Liver (tissue), 8 donors: ENCODE measurements at regions not wholly inside any gene's neighbourhood (a gene's known extent, or its start where the extent isn't known, plus 50 kb on each side); places are given as distances from the start of the nearest gene placed in this dataset.

Experiments
- DNase-seq: peaks from one replicate; pipeline ENCODE4 v3.0.0-alpha.2; 2017; ENCODE audit warnings: low spot score
- H3K27ac ChIP-seq, 2 donors: one replicate each; pipeline ENCODE4 v1.7.0; 2013; ENCODE audit warnings: inconsistent platforms in 2 of 2, low read length in 2 of 2, control low read depth in 1 of 2, low read depth in 1 of 2, mild to moderate bottlenecking in 1 of 2
- H3K27me3 ChIP-seq, 4 donors: one replicate each; pipeline versions ENCODE4 v1.6.1 to v1.7.0; 2013; ENCODE audit warnings: low read length in 3 of 4, inconsistent platforms in 1 of 4, mild to moderate bottlenecking in 1 of 4, moderate library complexity in 1 of 4; ENCODE audit not compliant: control insufficient read depth in 4 of 4, insufficient read depth in 4 of 4
- H3K36me3 ChIP-seq, 4 donors: one replicate each; pipeline versions ENCODE4 v1.6.1 to v1.7.0; 2013; ENCODE audit warnings: low read length in 3 of 4, mild to moderate bottlenecking in 3 of 4, low read depth in 1 of 4, moderate library complexity in 1 of 4; ENCODE audit not compliant: control insufficient read depth in 4 of 4, insufficient read depth in 3 of 4
- H3K4me1 ChIP-seq, 4 donors: one replicate each; pipeline versions ENCODE4 v1.6.1 to v1.7.0; 2013; ENCODE audit warnings: low read length in 3 of 4, mild to moderate bottlenecking in 3 of 4, moderate library complexity in 1 of 4; ENCODE audit not compliant: control insufficient read depth in 4 of 4, insufficient read depth in 4 of 4
- H3K4me3 ChIP-seq, 3 donors: one replicate each; pipeline versions ENCODE4 v1.6.1 to v1.7.0; 2013; ENCODE audit warnings: low read length in 3 of 3, control low read depth in 1 of 3, low read depth in 1 of 3, mild to moderate bottlenecking in 1 of 3
- H3K9ac ChIP-seq, 2 donors: one replicate each; pipeline ENCODE4 v1.7.0; 2013; ENCODE audit warnings: low read length in 2 of 2, mild to moderate bottlenecking in 2 of 2, moderate library complexity in 2 of 2, control low read depth in 1 of 2, low read depth in 1 of 2
- H3K9me3 ChIP-seq, 4 donors: one replicate each; pipeline versions ENCODE4 v1.6.1 to v1.7.0; 2013; ENCODE audit warnings: low read length in 3 of 4; ENCODE audit not compliant: control insufficient read depth in 4 of 4
- ATF3 ChIP-seq: IDR thresholded peaks from 2 replicates; pipeline ENCODE4 v1.6.1; 2016; ENCODE audit warnings: antibody characterized with exemption
- CTCF ChIP-seq: fragments of 150-350 bp; IDR thresholded peaks from 2 replicates; pipeline ENCODE4 v1.5.1; 2017; ENCODE audit warnings: improper control_type of control experiment, low read depth, low read length; ENCODE audit not compliant: missing input control
- EGR1 ChIP-seq, 2 donors: IDR thresholded peaks; 2 replicates each; pipeline ENCODE4 v1.6.1; 2016 to 2018; ENCODE audit warnings: antibody characterized with exemption in 2 of 2, low read depth in 2 of 2
- FOXA1 ChIP-seq: IDR thresholded peaks from 2 replicates; pipeline ENCODE4 v1.6.1; 2016; ENCODE audit warnings: antibody characterized with exemption
- FOXA2 ChIP-seq: IDR thresholded peaks from 2 replicates; pipeline ENCODE4 v1.6.1; 2016; ENCODE audit warnings: antibody characterized with exemption
- GABPA ChIP-seq, 2 donors: IDR thresholded peaks in 1 of 2; conservative IDR thresholded peaks in 1 of 2; 2 replicates each; pipeline ENCODE4 v1.6.1; 2016; ENCODE audit warnings: antibody characterized with exemption in 2 of 2, mild to moderate bottlenecking in 1 of 2, moderate library complexity in 1 of 2
- HNF4A ChIP-seq, 2 donors: conservative IDR thresholded peaks; 2 replicates each; pipeline ENCODE4 v1.6.1; 2016; ENCODE audit warnings: antibody characterized with exemption in 2 of 2, mild to moderate bottlenecking in 2 of 2
- HNF4G ChIP-seq: IDR thresholded peaks from 2 replicates; pipeline ENCODE4 v1.6.1; 2016; ENCODE audit warnings: antibody characterized with exemption
- JUND ChIP-seq, 2 donors: IDR thresholded peaks; 2 replicates each; pipeline ENCODE4 v1.6.1; 2016; ENCODE audit warnings: antibody characterized with exemption in 2 of 2
- MAX ChIP-seq: IDR thresholded peaks from 2 replicates; pipeline ENCODE4 v1.6.1; 2016; ENCODE audit warnings: antibody characterized with exemption
- NR2F2 ChIP-seq: IDR thresholded peaks from 2 replicates; pipeline ENCODE4 v1.6.1; 2016; ENCODE audit warnings: antibody characterized with exemption
- RAD21 ChIP-seq, 2 donors: IDR thresholded peaks; 2 replicates each; pipeline ENCODE4 v1.6.1; 2016; ENCODE audit warnings: antibody characterized with exemption in 2 of 2, mild to moderate bottlenecking in 2 of 2
- REST ChIP-seq: IDR thresholded peaks from 2 replicates; pipeline ENCODE4 v1.6.1; 2016; ENCODE audit warnings: antibody characterized with exemption, mild to moderate bottlenecking
- RXRA ChIP-seq, 2 donors: IDR thresholded peaks; 2 replicates each; pipeline ENCODE4 v1.6.1; 2017 to 2018; ENCODE audit warnings: antibody characterized with exemption in 2 of 2, mild to moderate bottlenecking in 1 of 2
- SP1 ChIP-seq: IDR thresholded peaks from 2 replicates; pipeline ENCODE4 v1.6.1; 2018; ENCODE audit warnings: antibody characterized with exemption, mild to moderate bottlenecking
- TAF1 ChIP-seq: conservative IDR thresholded peaks from 2 replicates; pipeline ENCODE4 v1.6.1; 2016; ENCODE audit warnings: antibody characterized with exemption, mild to moderate bottlenecking
- YY1 ChIP-seq: IDR thresholded peaks from 2 replicates; pipeline ENCODE4 v1.6.1; 2016; ENCODE audit warnings: antibody characterized with exemption, mild to moderate bottlenecking
- ZBTB33 ChIP-seq: IDR thresholded peaks from 2 replicates; pipeline ENCODE4 v1.6.1; 2016; ENCODE audit warnings: antibody characterized with exemption
- WGBS: extraction: QIAGEN DNeasy Blood & Tissue Kit; methylation state at CpG from one replicate; pipeline ENCODE4 v1.1.7; 2013; 5-methylcytosine and 5-hydroxymethylcytosine counted together
- donor health status: healthy.
- donor health status: healthy.
- donor health status: healthy.
- donor health status: healthy.
- donor health status: healthy.

- WGBS: 50% methylated on average over 3 of the region's 3 CpGs
- peaks cover 0 to 8% (median 4%) of the 10 kb centered on the region in 4 donors for H3K4me1 ChIP-seq
- H3K9ac ChIP-seq: no peak overlapping the region
- H3K4me3 ChIP-seq: no peak overlapping the region
- TF ChIP-seq JUND (IDR thresholded peaks at IDR 0.05) (no peak), CTCF (no peak), SP1 (peak; percentile 48), NR2F2 (no peak), YY1 (no peak), RXRA (IDR thresholded peaks at IDR 0.05) (peak; percentile 43 to 72), HNF4G (peak; percentile 68), FOXA2 (peak; percentile 75), EGR1 (IDR thresholded peaks at IDR 0.05; ENCODE audit: low read depth in 2 of 2) (no peak), ATF3 (no peak), HNF4A (conservative IDR thresholded peaks at IDR 0.05) (peak; percentile 86 to 89), FOXA1 (peak; percentile 79), RAD21 (IDR thresholded peaks at IDR 0.05) (peak; percentile 55 to 59), GABPA (IDR thresholded peaks at IDR 0.05 in 1 of 2, conservative IDR thresholded peaks at IDR 0.05 in 1 of 2) (no peak), MAX (peak; percentile 16), TAF1 (no peak), REST (peak; percentile 21), ZBTB33 (peak; percentile 45)
- no peaks in the 10 kb centered on the region for H3K9me3 ChIP-seq
- H3K27ac ChIP-seq: no peak overlapping the region
- no peak for DNase-seq
- no peaks in the 10 kb centered on the region for H3K36me3 ChIP-seq
- no peaks in the 10 kb centered on the region for H3K27me3 ChIP-seq
These were observed 366.1 kb upstream of the MMADHC start for GRCh38 chr2:149953627-149954026.
